Activated CD4-positive, alpha-beta T cell treated with anti-CD3 and anti-CD28 coated beads for 4 hours (primary cell): ENCODE measurements at regions not wholly inside any gene's neighbourhood (a gene's known extent, or its start where the extent isn't known, plus 50 kb on each side); places are given as distances from the start of the nearest gene placed in this dataset.
"Not testable (repeated sequence)": the region's sequence is repeated elsewhere in the genome, so short reads cannot be mapped to it uniquely, and the experiment has no call there.

Experiments
- DNase-seq, 2 donors: peaks; one replicate each; pipeline ENCODE4 v3.0.0-alpha.2; 2020

GRCh38 chr9:28389411-28389810, 816.1 kb upstream of the C9orf72 start:
- DNase-seq: no peak

- no peak for DNase-seq
Measured at GRCh38 chr9:28394774-28395173, 821.5 kb upstream of the C9orf72 start.

- DNase-seq: no peak
Measured at GRCh38 chr9:28396058-28396457, 822.8 kb upstream of the C9orf72 start.

- DNase-seq: no peak
Measured at GRCh38 chr9:28407351-28407750, 834.1 kb upstream of the C9orf72 start.

- no peak for DNase-seq
Measured at GRCh38 chr9:28409919-28410318, 836.6 kb upstream of the C9orf72 start.

- no peak for DNase-seq
Measured at GRCh38 chr9:28410411-28410810, 837.1 kb upstream of the C9orf72 start.

- DNase-seq: no peak
Measured at GRCh38 chr9:28413471-28413870, 840.2 kb upstream of the C9orf72 start.

- DNase-seq: no peak
Measured at GRCh38 chr9:28423255-28423654, 850.0 kb upstream of the C9orf72 start.

GRCh38 chr9:28435456-28435855, 862.2 kb upstream of the C9orf72 start:
- no peak for DNase-seq

GRCh38 chr9:28439688-28440087, 866.4 kb upstream of the C9orf72 start:
- no peak for DNase-seq

- no peak for DNase-seq
Measured at GRCh38 chr9:28443461-28443860, 870.2 kb upstream of the C9orf72 start.

GRCh38 chr9:28444637-28445036, 871.4 kb upstream of the C9orf72 start:
- DNase-seq: no peak

- DNase-seq: no peak
Measured at GRCh38 chr9:28445211-28445610, 871.9 kb upstream of the C9orf72 start.

GRCh38 chr9:28453918-28454317, 880.6 kb upstream of the C9orf72 start:
- DNase-seq: no peak

GRCh38 chr9:28456861-28457260, 883.6 kb upstream of the C9orf72 start:
- no peak for DNase-seq

GRCh38 chr9:28464481-28465216, 891.4 kb upstream of the C9orf72 start:
- DNase-seq: no peak

GRCh38 chr9:28471261-28471660, 898.0 kb upstream of the C9orf72 start:
- DNase-seq: no peak

GRCh38 chr9:28487561-28487960, 914.3 kb upstream of the C9orf72 start:
- no peak for DNase-seq

- DNase-seq: no peak
Measured at GRCh38 chr9:28491121-28491520, 917.8 kb upstream of the C9orf72 start.

GRCh38 chr9:28498168-28498567, 924.9 kb upstream of the C9orf72 start:
- DNase-seq: not testable (repeated sequence)

GRCh38 chr9:28502189-28502588, 928.9 kb upstream of the C9orf72 start:
- no peak for DNase-seq

GRCh38 chr9:28502741-28503140, 929.5 kb upstream of the C9orf72 start:
- no peak for DNase-seq

- DNase-seq: no peak
Measured at GRCh38 chr9:28503573-28503972, 930.3 kb upstream of the C9orf72 start.

- DNase-seq: no peak
Measured at GRCh38 chr9:28518439-28518838, 945.2 kb upstream of the C9orf72 start.

GRCh38 chr9:28524309-28524708, 951.0 kb upstream of the C9orf72 start:
- DNase-seq: not testable (repeated sequence)
